Choroid plexus epithelial cell (primary cell): ENCODE measurements at regions not wholly inside any gene's neighbourhood (a gene's known extent, or its start where the extent isn't known, plus 50 kb on each side); places are given as distances from the start of the nearest gene placed in this dataset.

Experiments used
- DNase-seq: peaks from one replicate; pipeline ENCODE4 v3.0.0-alpha.2; 2010; ENCODE audit warnings: low read depth
- H3K4me3 ChIP-seq: 2 replicates; pipeline ENCODE4 v1.5.1; 2011; ENCODE audit warnings: low read depth, mild to moderate bottlenecking, control low read depth, low read length, moderate library complexity
- TF ChIP-seq, protein P1 (sequence below): conservative IDR thresholded peaks from 2 replicates; pipeline ENCODE4 v1.5.1; 2011; ENCODE audit warnings: low read depth, mild to moderate bottlenecking, control low read depth, inconsistent platforms, low read length, moderate library complexity

DNA sequence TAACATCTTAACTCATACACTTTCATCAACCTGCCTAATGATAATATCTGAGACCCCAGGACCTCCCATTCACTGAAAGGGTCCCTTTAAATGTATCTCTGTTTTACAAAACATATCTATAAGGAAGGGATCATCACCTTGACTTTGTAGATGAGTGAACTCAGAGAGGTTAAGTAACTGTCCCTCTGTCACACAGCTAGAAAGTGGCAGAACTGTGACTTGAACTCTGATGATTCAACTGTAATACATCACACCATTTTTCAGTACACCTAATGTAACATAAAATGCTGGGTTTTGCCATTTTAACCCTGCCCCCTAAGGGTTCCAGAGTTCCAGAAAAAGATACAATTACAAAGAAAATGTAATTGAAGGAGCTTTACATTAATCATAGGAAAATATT, 234.6 kb downstream of the ZEB2 start:
- H3K4me3 ChIP-seq: no peak overlapping the region
- no peak for DNase-seq
- TF ChIP-seq, protein P1, sequence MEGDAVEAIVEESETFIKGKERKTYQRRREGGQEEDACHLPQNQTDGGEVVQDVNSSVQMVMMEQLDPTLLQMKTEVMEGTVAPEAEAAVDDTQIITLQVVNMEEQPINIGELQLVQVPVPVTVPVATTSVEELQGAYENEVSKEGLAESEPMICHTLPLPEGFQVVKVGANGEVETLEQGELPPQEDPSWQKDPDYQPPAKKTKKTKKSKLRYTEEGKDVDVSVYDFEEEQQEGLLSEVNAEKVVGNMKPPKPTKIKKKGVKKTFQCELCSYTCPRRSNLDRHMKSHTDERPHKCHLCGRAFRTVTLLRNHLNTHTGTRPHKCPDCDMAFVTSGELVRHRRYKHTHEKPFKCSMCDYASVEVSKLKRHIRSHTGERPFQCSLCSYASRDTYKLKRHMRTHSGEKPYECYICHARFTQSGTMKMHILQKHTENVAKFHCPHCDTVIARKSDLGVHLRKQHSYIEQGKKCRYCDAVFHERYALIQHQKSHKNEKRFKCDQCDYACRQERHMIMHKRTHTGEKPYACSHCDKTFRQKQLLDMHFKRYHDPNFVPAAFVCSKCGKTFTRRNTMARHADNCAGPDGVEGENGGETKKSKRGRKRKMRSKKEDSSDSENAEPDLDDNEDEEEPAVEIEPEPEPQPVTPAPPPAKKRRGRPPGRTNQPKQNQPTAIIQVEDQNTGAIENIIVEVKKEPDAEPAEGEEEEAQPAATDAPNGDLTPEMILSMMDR: no peak

GRCh38 chr2:144281476-144281875, 238.4 kb downstream of the ZEB2 start:
- no peak for DNase-seq
- TF ChIP-seq, protein P1: no peak

DNA sequence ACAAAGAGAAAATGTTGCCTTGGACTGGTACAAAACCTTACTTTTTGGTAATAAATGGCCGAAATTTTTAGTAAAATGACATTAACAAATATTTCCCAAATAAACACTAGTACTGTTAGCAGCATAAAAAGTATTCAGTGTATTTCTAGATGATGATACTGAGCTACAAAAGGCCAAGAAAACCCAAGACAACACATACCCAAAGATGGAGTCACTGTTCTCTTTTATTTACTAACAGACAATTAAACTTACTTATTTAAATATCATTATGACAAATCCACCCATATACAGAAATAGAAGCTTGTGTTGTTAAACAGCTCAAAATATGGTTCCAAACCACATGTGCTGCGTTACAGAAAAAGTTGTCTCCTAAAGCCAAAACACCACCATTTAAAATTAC, 239.9 kb downstream of the ZEB2 start:
- no peak overlapping the region for H3K4me3 ChIP-seq
- TF ChIP-seq, protein P1: no peak
- DNase-seq: no peak

More at GRCh38 chr2:144281476-144281875, 238.4 kb downstream of the ZEB2 start:
- H3K4me3 ChIP-seq: no peak overlapping the region

DNA sequence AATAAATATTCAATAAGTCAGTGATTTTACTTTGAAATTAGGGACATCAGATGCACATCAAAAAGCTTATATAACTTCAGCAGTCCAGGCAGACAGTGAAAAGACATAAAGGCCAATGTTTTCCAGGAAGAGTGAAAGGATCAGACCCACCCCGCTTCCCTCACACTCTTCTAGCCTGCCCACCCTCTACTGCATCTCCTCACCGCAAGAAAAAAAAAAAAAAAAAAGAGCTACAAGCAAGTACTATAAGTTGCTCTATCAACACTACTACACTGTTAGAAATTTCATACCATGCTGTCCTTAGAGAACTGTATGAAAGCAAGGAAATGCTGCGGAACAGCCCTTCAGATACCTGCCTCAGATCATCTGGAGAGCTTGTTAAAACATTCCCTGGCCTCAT, 240.8 kb downstream of the ZEB2 start:
- TF ChIP-seq, protein P1: no peak
- H3K4me3 ChIP-seq: no peak overlapping the region
- no peak for DNase-seq

DNA sequence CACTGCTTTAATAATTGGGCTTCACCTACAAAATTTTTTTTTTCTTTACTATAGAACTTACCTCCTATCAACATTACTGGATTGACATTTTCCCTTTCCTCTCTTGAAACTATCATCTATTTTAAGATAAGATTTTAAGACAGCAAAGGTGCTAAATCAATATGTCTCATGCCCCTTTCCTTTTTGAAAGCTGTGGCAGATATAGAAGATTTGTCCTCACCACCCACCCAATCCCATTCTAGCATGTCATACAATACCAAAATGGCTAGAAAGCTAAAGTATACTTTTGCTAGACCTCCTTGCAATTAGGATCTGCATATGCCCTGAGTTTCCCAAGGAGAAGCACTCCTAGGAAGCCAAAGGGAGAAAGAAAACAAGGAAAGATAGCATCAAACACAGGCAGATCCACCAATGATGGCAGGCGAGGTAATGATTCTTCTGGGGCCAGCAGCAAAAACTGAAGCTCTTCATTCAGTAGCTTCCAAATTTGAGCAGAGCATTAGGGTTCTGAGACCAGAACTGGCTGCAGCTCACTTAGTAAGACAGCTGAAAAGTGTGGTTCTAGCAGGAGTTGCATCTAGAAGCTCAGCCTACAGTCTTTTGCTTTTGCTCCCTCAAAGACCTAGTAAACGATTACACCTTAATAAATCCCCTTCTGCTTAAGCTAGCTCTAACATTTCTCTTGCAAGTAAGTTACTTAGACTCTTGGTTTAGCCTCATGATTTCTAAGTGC, 242.1 kb downstream of the ZEB2 start:
- no peak overlapping the region for H3K4me3 ChIP-seq
- TF ChIP-seq, protein P1: no peak
- DNase-seq: no peak

- TF ChIP-seq, protein P1: no peak
- DNase-seq: no peak
Measured at GRCh38 chr2:144275340-144275739, 244.6 kb downstream of the ZEB2 start.

GRCh38 chr2:144274131-144274530, 245.8 kb downstream of the ZEB2 start:
- H3K4me3 ChIP-seq: no peak overlapping the region
- DNase-seq: no peak
- TF ChIP-seq, protein P1: no peak

More at GRCh38 chr2:144275340-144275739, 244.6 kb downstream of the ZEB2 start:
- H3K4me3 ChIP-seq: no peak overlapping the region
